ENCODE measurements at regions not wholly inside any gene's neighbourhood (a gene's known extent, or its start where the extent isn't known, plus 50 kb on each side); places are given as distances from the start of the nearest gene placed in this dataset.

DNA sequence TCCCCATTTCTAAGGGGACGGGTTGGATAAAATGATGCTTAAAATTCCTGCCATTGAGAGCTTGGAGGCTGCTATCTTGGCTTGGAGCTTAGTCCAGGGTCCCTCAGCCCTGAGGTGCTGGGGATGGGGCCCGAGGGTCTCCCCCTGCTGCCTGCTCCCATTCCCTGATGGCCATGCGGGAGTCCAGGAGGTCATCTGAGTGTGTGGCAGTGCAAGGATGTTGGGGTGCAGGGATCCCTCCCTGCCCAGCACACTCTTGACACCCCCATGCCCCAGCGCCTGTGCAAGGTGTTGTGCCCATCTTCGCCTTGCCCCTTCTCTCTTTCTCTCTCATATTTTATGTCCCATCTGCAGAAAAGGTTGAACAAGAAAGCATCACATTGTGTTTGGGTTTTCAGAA, 90.4 kb downstream of the IRF8 start:
- TF ChIP-seq POLR2A (IDR thresholded peaks at IDR 0.05; ENCODE audit: low read depth, low read length) (no peak), TAF1 (IDR thresholded peaks at IDR 0.05; ENCODE audit: low read depth, low read length) (no peak), POLR2AphosphoS5 (IDR thresholded peaks at IDR 0.05; ENCODE audit: low read depth, low read length) (no peak), SPI1 (IDR thresholded peaks at IDR 0.05; ENCODE audit: low read depth, low read length) (no peak)
